ENCODE measurements at regions not wholly inside any gene's neighbourhood (a gene's known extent, or its start where the extent isn't known, plus 50 kb on each side); places are given as distances from the start of the nearest gene placed in this dataset.

- H2AFZ ChIP-seq (ENCODE audit: low read length), result no peak overlapping the region
- no peaks in the 10 kb centered on the region for H3K23me2 ChIP-seq (ENCODE audit: insufficient read length, low read depth, low read length, poor library complexity, severe bottlenecking)
- DNase-seq, result no peak
- no peak overlapping the region for H4K91ac ChIP-seq (ENCODE audit: insufficient read length, low read depth, low read length)
- no peak overlapping the region for H3K27ac ChIP-seq (ENCODE audit: insufficient read length, low read depth, low read length)
- H3K14ac ChIP-seq (ENCODE audit: insufficient read depth, low read length), result peak overlapping the region; percentile 41; the same call in 1 of the 2 replicates
- no peak overlapping the region for H3K4me2 ChIP-seq (ENCODE audit: insufficient read depth, insufficient read length, low read length)
- no peak overlapping the region for H3K9ac ChIP-seq (ENCODE audit: extremely low read depth, insufficient read length, low read length)
- H3K79me1 ChIP-seq (ENCODE audit: insufficient read depth, low read depth, low read length, poor library complexity, severe bottlenecking), result no peaks in the 10 kb centered on the region
- no peaks in the 10 kb centered on the region for H3K79me2 ChIP-seq (ENCODE audit: insufficient read depth, low read length)
- no peak overlapping the region for H4K8ac ChIP-seq (replicated peaks; ENCODE audit: insufficient read length, low read depth, low read length)
- no peak overlapping the region for H3K56ac ChIP-seq (ENCODE audit: insufficient read length, low read depth, low read length)
- no peak overlapping the region for H2AK5ac ChIP-seq (ENCODE audit: insufficient read length, low read length)
- WGBS (ENCODE audit: extremely low coverage, insufficient read length, low lambda C conversion rate), result no CpG with 5 or more reads among the region's 4 CpGs
- no peak overlapping the region for H2BK12ac ChIP-seq (ENCODE audit: insufficient read length, low read depth, low read length)
- H2BK120ac ChIP-seq (ENCODE audit: low read depth, low read length, poor library complexity, severe bottlenecking), result no peak overlapping the region
- Mint-ChIP-seq H3K27ac (peak overlapping the region in 2 of 3 experiments; percentile 17 to 63; a peak in 3 of 7 replicates), H3K4me1 (peaks cover 36 to 39% of the 10 kb centered on the region in 2 experiments), H3K4me3 (no peak overlapping the region), H3K27me3 (ENCODE audit: low read depth) (no peaks in the 10 kb centered on the region; the same call in 1 of the 2 replicates), H3K9me3 (no peaks in the 10 kb centered on the region; a peak in 1 of 5 replicates), H3K36me3 (ENCODE audit: insufficient read depth in 1 of 3, low read depth in 3 of 3) (peaks cover 0 to 2% (median 0%) of the 10 kb centered on the region in 3 experiments; a peak in 1 of 7 replicates)
- no peak overlapping the region for H3K18ac ChIP-seq (ENCODE audit: insufficient read length, low read depth, low read length)
- H3K9me3 ChIP-seq (ENCODE audit: control insufficient read depth, low read depth, low read length), result no peaks in the 10 kb centered on the region
- H2BK20ac ChIP-seq (ENCODE audit: low read depth, low read length, poor library complexity, severe bottlenecking), result no peak overlapping the region
- no peaks in the 10 kb centered on the region for H4K20me1 ChIP-seq (ENCODE audit: control insufficient read depth, insufficient read depth, insufficient read length)
- no peak overlapping the region for H2BK15ac ChIP-seq (ENCODE audit: low read depth, low read length)
- no peak for TF ChIP-seq CTCF (conservative IDR thresholded peaks at IDR 0.05)
- H4K5ac ChIP-seq (ENCODE audit: insufficient read length, low read depth, low read length), result no peak overlapping the region
- peaks cover 11% of the 10 kb centered on the region; the same call in 1 of the 2 replicates for H3K4me1 ChIP-seq (ENCODE audit: insufficient read depth, low read length)
- H3T11ph ChIP-seq (ENCODE audit: low read length), result no peak overlapping the region
- H3K4ac ChIP-seq (ENCODE audit: low read depth, low read length), result no peak overlapping the region
- no peak overlapping the region for H2BK5ac ChIP-seq (ENCODE audit: insufficient read length, low read length)
- H3K23ac ChIP-seq (ENCODE audit: insufficient read length, low read depth, low read length), result no peak overlapping the region
- no peaks in the 10 kb centered on the region for H3K27me3 ChIP-seq (ENCODE audit: insufficient read depth, low read length)
Observed at GRCh38 chr12:67534681-67535080, 113.9 kb upstream of the DYRK2 start.
